Activated T-helper 17 cell treated with anti-CD3 and anti-CD28 coated beads, Interleukin-2, amount 50 U/mL, for 72 hours (primary cell): ENCODE measurements at regions not wholly inside any gene's neighbourhood (a gene's known extent, or its start where the extent isn't known, plus 50 kb on each side); places are given as distances from the start of the nearest gene placed in this dataset.

Source experiments
- ATAC-seq: fragments of 150-1000 bp; cut with Tn5 transposase; replicated peaks from 2 replicates; pipeline ENCODE4 v1.10.0; 2021; ENCODE audit warnings: mild to moderate bottlenecking, moderate library complexity
- H3K27ac Mint-ChIP-seq: one replicate; pipeline ENCODE4 v1.8.0; 2022; ENCODE audit warnings: mixed read lengths
- H3K27me3 Mint-ChIP-seq: one replicate; pipeline ENCODE4 v1.8.0; 2022; ENCODE audit warnings: mixed read lengths
- H3K36me3 Mint-ChIP-seq: one replicate; pipeline ENCODE4 v1.8.0; 2022; ENCODE audit warnings: low read depth, mild to moderate bottlenecking, mixed read lengths
- H3K4me1 Mint-ChIP-seq: one replicate; pipeline ENCODE4 v1.8.0; 2022; ENCODE audit warnings: mixed read lengths
- H3K4me3 Mint-ChIP-seq: one replicate; pipeline ENCODE4 v1.8.0; 2022; ENCODE audit warnings: mild to moderate bottlenecking, mixed read lengths
- H3K9me3 Mint-ChIP-seq: one replicate; pipeline ENCODE4 v1.8.0; 2022; ENCODE audit warnings: mixed read lengths

GRCh38 chr2:34656632-34657031 is 1057.5 kb upstream of the FAM98A start:
- no peak for ATAC-seq
- no peaks in the 10 kb centered on the region for H3K27me3 Mint-ChIP-seq
- H3K36me3 Mint-ChIP-seq, result no peaks in the 10 kb centered on the region
- H3K9me3 Mint-ChIP-seq, result peaks cover 8% of the 10 kb centered on the region
- H3K4me1 Mint-ChIP-seq, result no peaks in the 10 kb centered on the region
- no peak overlapping the region for H3K27ac Mint-ChIP-seq
- no peak overlapping the region for H3K4me3 Mint-ChIP-seq

GRCh38 chr2:34652636-34653035 is 1053.5 kb upstream of the FAM98A start:
- Mint-ChIP-seq H3K4me1 (no peaks in the 10 kb centered on the region), H3K9me3 (peaks cover 12% of the 10 kb centered on the region), H3K4me3 (no peak overlapping the region)

GRCh38 chr2:34646901-34647300 is 1047.8 kb upstream of the FAM98A start:
- no peak overlapping the region for H3K4me3 Mint-ChIP-seq

More at GRCh38 chr2:34652636-34653035, 1053.5 kb upstream of the FAM98A start:
- ATAC-seq, result no peak
- Mint-ChIP-seq H3K27ac (no peak overlapping the region), H3K27me3 (no peaks in the 10 kb centered on the region), H3K36me3 (no peaks in the 10 kb centered on the region)

GRCh38 chr2:34632327-34632726 is 1033.2 kb upstream of the FAM98A start:
- no peak overlapping the region for H3K27ac Mint-ChIP-seq
- no peak for ATAC-seq
- no peaks in the 10 kb centered on the region for H3K27me3 Mint-ChIP-seq
- no peaks in the 10 kb centered on the region for H3K36me3 Mint-ChIP-seq
- H3K4me3 Mint-ChIP-seq, result no peak overlapping the region
- no peaks in the 10 kb centered on the region for H3K4me1 Mint-ChIP-seq
- peaks cover 13% of the 10 kb centered on the region for H3K9me3 Mint-ChIP-seq

More at GRCh38 chr2:34646901-34647300, 1047.8 kb upstream of the FAM98A start:
- Mint-ChIP-seq H3K27me3 (no peaks in the 10 kb centered on the region), H3K27ac (no peak overlapping the region), H3K9me3 (peaks cover 9% of the 10 kb centered on the region), H3K36me3 (no peaks in the 10 kb centered on the region), H3K4me1 (no peaks in the 10 kb centered on the region)
- ATAC-seq, result no peak

GRCh38 chr2:34627003-34627402 is 1027.9 kb upstream of the FAM98A start:
- H3K27me3 Mint-ChIP-seq, result no peaks in the 10 kb centered on the region
- no peaks in the 10 kb centered on the region for H3K36me3 Mint-ChIP-seq
- no peak overlapping the region for H3K4me3 Mint-ChIP-seq
- no peak overlapping the region for H3K27ac Mint-ChIP-seq
- ATAC-seq, result no peak
- H3K9me3 Mint-ChIP-seq, result peaks cover 12% of the 10 kb centered on the region
- H3K4me1 Mint-ChIP-seq, result no peaks in the 10 kb centered on the region

- Mint-ChIP-seq H3K27ac (no peak overlapping the region), H3K9me3 (peaks cover 25% of the 10 kb centered on the region), H3K4me1 (no peaks in the 10 kb centered on the region), H3K36me3 (no peaks in the 10 kb centered on the region), H3K27me3 (no peaks in the 10 kb centered on the region), H3K4me3 (no peak overlapping the region)
- no peak for ATAC-seq
These were observed 1005.1 kb upstream of the FAM98A start for GRCh38 chr2:34604164-34604563.

- no peak overlapping the region for H3K4me3 Mint-ChIP-seq
These were observed 1003.2 kb upstream of the FAM98A start for GRCh38 chr2:34602262-34602661.

GRCh38 chr2:34601561-34601960 is 1002.5 kb upstream of the FAM98A start:
- Mint-ChIP-seq H3K27me3 (no peaks in the 10 kb centered on the region), H3K27ac (no peak overlapping the region), H3K4me1 (no peaks in the 10 kb centered on the region), H3K4me3 (no peak overlapping the region), H3K9me3 (peaks cover 22% of the 10 kb centered on the region), H3K36me3 (no peaks in the 10 kb centered on the region)
- ATAC-seq, result no peak

More at GRCh38 chr2:34602262-34602661, 1003.2 kb upstream of the FAM98A start:
- Mint-ChIP-seq H3K27ac (no peak overlapping the region), H3K9me3 (peaks cover 22% of the 10 kb centered on the region), H3K4me1 (no peaks in the 10 kb centered on the region), H3K36me3 (no peaks in the 10 kb centered on the region), H3K27me3 (no peaks in the 10 kb centered on the region)
- no peak for ATAC-seq

- no peaks in the 10 kb centered on the region for H3K36me3 Mint-ChIP-seq
- H3K9me3 Mint-ChIP-seq, result peaks cover 7% of the 10 kb centered on the region
- H3K27me3 Mint-ChIP-seq, result no peaks in the 10 kb centered on the region
- H3K27ac Mint-ChIP-seq, result no peak overlapping the region
- H3K4me3 Mint-ChIP-seq, result no peak overlapping the region
- ATAC-seq, result no peak
- no peaks in the 10 kb centered on the region for H3K4me1 Mint-ChIP-seq
These were observed 979.5 kb upstream of the FAM98A start for GRCh38 chr2:34578641-34579040.

- Mint-ChIP-seq H3K27me3 (no peaks in the 10 kb centered on the region), H3K9me3 (peaks cover 11% of the 10 kb centered on the region)
These were observed 971.3 kb upstream of the FAM98A start for GRCh38 chr2:34570266-34570872.

GRCh38 chr2:34567128-34567527 is 968.0 kb upstream of the FAM98A start:
- Mint-ChIP-seq H3K9me3 (peaks cover 11% of the 10 kb centered on the region), H3K4me3 (no peak overlapping the region), H3K4me1 (no peaks in the 10 kb centered on the region), H3K36me3 (no peaks in the 10 kb centered on the region), H3K27ac (no peak overlapping the region), H3K27me3 (no peaks in the 10 kb centered on the region)
- ATAC-seq, result no peak

More at GRCh38 chr2:34570266-34570872, 971.3 kb upstream of the FAM98A start:
- H3K36me3 Mint-ChIP-seq, result no peaks in the 10 kb centered on the region
- no peak for ATAC-seq
- no peaks in the 10 kb centered on the region for H3K4me1 Mint-ChIP-seq
- H3K4me3 Mint-ChIP-seq, result no peak overlapping the region
- no peak overlapping the region for H3K27ac Mint-ChIP-seq

- peaks cover 5% of the 10 kb centered on the region for H3K9me3 Mint-ChIP-seq
- no peaks in the 10 kb centered on the region for H3K4me1 Mint-ChIP-seq
- H3K27me3 Mint-ChIP-seq, result no peaks in the 10 kb centered on the region
- no peak overlapping the region for H3K27ac Mint-ChIP-seq
- no peaks in the 10 kb centered on the region for H3K36me3 Mint-ChIP-seq
- H3K4me3 Mint-ChIP-seq, result no peak overlapping the region
- no peak for ATAC-seq
These were observed 953.2 kb upstream of the FAM98A start for GRCh38 chr2:34552337-34552736.

GRCh38 chr2:34549710-34550345 is 950.7 kb upstream of the FAM98A start:
- no peaks in the 10 kb centered on the region for H3K36me3 Mint-ChIP-seq
- no peak overlapping the region for H3K4me3 Mint-ChIP-seq
- ATAC-seq, result no peak
- H3K27ac Mint-ChIP-seq, result no peak overlapping the region
- no peaks in the 10 kb centered on the region for H3K27me3 Mint-ChIP-seq
- H3K4me1 Mint-ChIP-seq, result no peaks in the 10 kb centered on the region
- H3K9me3 Mint-ChIP-seq, result peaks cover 9% of the 10 kb centered on the region

GRCh38 chr2:34547900-34548299 is 948.8 kb upstream of the FAM98A start:
- H3K4me3 Mint-ChIP-seq, result no peak overlapping the region
- ATAC-seq, result no peak
- no peaks in the 10 kb centered on the region for H3K36me3 Mint-ChIP-seq
- H3K27ac Mint-ChIP-seq, result no peak overlapping the region
- no peaks in the 10 kb centered on the region for H3K4me1 Mint-ChIP-seq
- H3K27me3 Mint-ChIP-seq, result no peaks in the 10 kb centered on the region
- H3K9me3 Mint-ChIP-seq, result peaks cover 10% of the 10 kb centered on the region

- no peak for ATAC-seq
- no peak overlapping the region for H3K27ac Mint-ChIP-seq
- H3K9me3 Mint-ChIP-seq, result peaks cover 14% of the 10 kb centered on the region
These were observed 948.2 kb upstream of the FAM98A start for GRCh38 chr2:34547340-34547739.

More at GRCh38 chr2:34547340-34547739, 948.2 kb upstream of the FAM98A start:
- H3K36me3 Mint-ChIP-seq, result no peaks in the 10 kb centered on the region
- H3K4me1 Mint-ChIP-seq, result no peaks in the 10 kb centered on the region
- no peaks in the 10 kb centered on the region for H3K27me3 Mint-ChIP-seq
- H3K4me3 Mint-ChIP-seq, result no peak overlapping the region
